ENCODE measurements at regions not wholly inside any gene's neighbourhood (a gene's known extent, or its start where the extent isn't known, plus 50 kb on each side); places are given as distances from the start of the nearest gene placed in this dataset.

DNA sequence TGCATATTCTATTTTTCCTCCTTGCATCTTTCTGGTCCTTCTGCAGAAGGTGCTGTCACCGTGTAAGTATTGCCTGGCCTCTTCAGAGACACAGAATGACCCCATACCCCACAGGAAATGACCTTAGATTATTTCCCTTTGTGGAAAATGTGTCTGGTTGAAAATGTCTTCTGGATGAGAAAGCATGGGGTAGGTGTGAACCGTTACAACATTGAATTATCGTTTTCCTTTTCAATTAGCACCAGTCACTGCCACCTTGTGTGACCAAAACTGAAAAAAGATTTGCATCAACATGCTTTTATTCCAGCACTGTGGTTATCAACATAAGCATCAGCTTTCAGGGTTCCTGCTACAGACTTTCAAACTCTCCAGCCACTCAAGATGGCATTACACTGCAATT lies 58.0 kb upstream of the CELF2 start:
- no peak overlapping the region for H2AFZ ChIP-seq (replicated peaks; ENCODE audit: low read length, poor library complexity)
- WGBS, 2 experiments (ENCODE audit: extremely low coverage in 2 of 2, insufficient read length in 1 of 2) = no CpG with 5 or more reads among the region's 3 CpGs

More for the DNA sequence above, 58.0 kb upstream of the CELF2 start:
- Histone ChIP-seq H3K9ac (ENCODE audit: low read depth, low read length) (no peak overlapping the region), H3K14ac (replicated peaks; ENCODE audit: low read depth, low read length) (no peak overlapping the region), H2BK120ac (ENCODE audit: low read depth, low read length) (no peak overlapping the region), H3K9me3 (ENCODE audit: control insufficient read depth, insufficient read depth, low read length) (no peaks in the 10 kb centered on the region), H4K20me1 (ENCODE audit: insufficient read depth, low read length) (no peaks in the 10 kb centered on the region), H3K18ac (ENCODE audit: low read depth, low read length) (no peak overlapping the region), H4K91ac (ENCODE audit: insufficient read depth, low read depth, low read length) (no peak overlapping the region), H3K4me3 (ENCODE audit: insufficient read depth, low read depth, low read length) (no peak overlapping the region), H3K27me3 (ENCODE audit: control insufficient read depth, insufficient read depth, low read length) (no peaks in the 10 kb centered on the region; the same call in 1 of the 2 replicates), H3K4me2 (ENCODE audit: low read depth, low read length) (no peak overlapping the region), H2BK5ac (ENCODE audit: low read depth, low read length, poor library complexity, severe bottlenecking) (no peak overlapping the region), H2BK20ac (ENCODE audit: low read depth, low read length) (no peak overlapping the region), H3K4ac (ENCODE audit: low read depth, low read length) (no peak overlapping the region), H2AK9ac (replicated peaks; ENCODE audit: low read depth, low read length, poor library complexity) (no peak overlapping the region), H3K36me3 (ENCODE audit: control insufficient read depth, insufficient read depth, low read length) (no peaks in the 10 kb centered on the region), H3K56ac (ENCODE audit: extremely low read depth, insufficient read depth, low read length) (no peak overlapping the region), H3K23ac (ENCODE audit: low read depth, low read length) (no peak overlapping the region), H3K4me1 (ENCODE audit: control insufficient read depth, insufficient read depth, low read length) (no peaks in the 10 kb centered on the region), H3K27ac (ENCODE audit: insufficient read depth, low read length) (no peak overlapping the region), H3K9me1 (ENCODE audit: insufficient read depth, low read length) (no peaks in the 10 kb centered on the region), H3K79me1 (ENCODE audit: low read depth in 1 of 2, low read length in 2 of 2) (no peaks in the 10 kb centered on the region), H2BK15ac (ENCODE audit: low read depth, low read length) (no peak overlapping the region), H4K8ac (ENCODE audit: low read depth in 2 of 2, low read length in 2 of 2) (no peak overlapping the region), H2AK5ac (ENCODE audit: low read depth, low read length) (no peak overlapping the region), H4K5ac (ENCODE audit: low read depth, low read length) (no peak overlapping the region)
- ATAC-seq (ENCODE audit: low read depth) (no peak), DNase-seq (no peak)
- CTCF ChIA-PET = no interaction called here
- intact Hi-C loops (cut with micrococcal nuclease) = no loop called here
- BruUV-seq (replicated peaks) = no TSS peak
- dilution Hi-C loops (cut with HindIII; ENCODE audit: low sequenced_read_pairs, unreplicated experiment) = no loop called here
- in situ Hi-C loops (cut with MboI; ENCODE audit: low sequenced_read_pairs) = no loop called here
- TF ChIP-seq RCOR1 (IDR thresholded peaks at IDR 0.05; ENCODE audit: insufficient replicate concordance, low read length) (no peak), MAZ (IDR thresholded peaks at IDR 0.05; ENCODE audit: borderline replicate concordance, low read depth, low read length) (no peak), MAFK (IDR thresholded peaks at IDR 0.05; ENCODE audit: low read depth, low read length) (no peak), CHD1 (IDR thresholded peaks at IDR 0.05; ENCODE audit: low read depth, low read length) (no peak), CEBPB (IDR thresholded peaks at IDR 0.05; ENCODE audit: low read depth, low read length) (no peak), NFE2L2 (IDR thresholded peaks at IDR 0.05; ENCODE audit: low read depth, low read length) (no peak), SMC3 (IDR thresholded peaks at IDR 0.05; ENCODE audit: low read depth, low read length) (no peak), MXI1 (IDR thresholded peaks at IDR 0.05; ENCODE audit: borderline replicate concordance, low read depth, low read length) (no peak), POLR2A (IDR thresholded peaks at IDR 0.05; ENCODE audit: low read depth, low read length) (no peak), RAD21 (IDR thresholded peaks at IDR 0.05; ENCODE audit: low read length) (no peak), RFX5 (IDR thresholded peaks at IDR 0.05; ENCODE audit: low read depth, low read length) (no peak)
- TF ChIP-seq, protein P1, sequence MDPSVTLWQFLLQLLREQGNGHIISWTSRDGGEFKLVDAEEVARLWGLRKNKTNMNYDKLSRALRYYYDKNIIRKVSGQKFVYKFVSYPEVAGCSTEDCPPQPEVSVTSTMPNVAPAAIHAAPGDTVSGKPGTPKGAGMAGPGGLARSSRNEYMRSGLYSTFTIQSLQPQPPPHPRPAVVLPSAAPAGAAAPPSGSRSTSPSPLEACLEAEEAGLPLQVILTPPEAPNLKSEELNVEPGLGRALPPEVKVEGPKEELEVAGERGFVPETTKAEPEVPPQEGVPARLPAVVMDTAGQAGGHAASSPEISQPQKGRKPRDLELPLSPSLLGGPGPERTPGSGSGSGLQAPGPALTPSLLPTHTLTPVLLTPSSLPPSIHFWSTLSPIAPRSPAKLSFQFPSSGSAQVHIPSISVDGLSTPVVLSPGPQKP (IDR thresholded peaks at IDR 0.05; ENCODE audit: borderline replicate concordance, low read depth, low read length) = no peak
- TF ChIP-seq, protein P2, sequence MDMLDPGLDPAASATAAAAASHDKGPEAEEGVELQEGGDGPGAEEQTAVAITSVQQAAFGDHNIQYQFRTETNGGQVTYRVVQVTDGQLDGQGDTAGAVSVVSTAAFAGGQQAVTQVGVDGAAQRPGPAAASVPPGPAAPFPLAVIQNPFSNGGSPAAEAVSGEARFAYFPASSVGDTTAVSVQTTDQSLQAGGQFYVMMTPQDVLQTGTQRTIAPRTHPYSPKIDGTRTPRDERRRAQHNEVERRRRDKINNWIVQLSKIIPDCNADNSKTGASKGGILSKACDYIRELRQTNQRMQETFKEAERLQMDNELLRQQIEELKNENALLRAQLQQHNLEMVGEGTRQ (IDR thresholded peaks at IDR 0.05; ENCODE audit: low read depth, low read length) = no peak
- TF ChIP-seq, protein P3, sequence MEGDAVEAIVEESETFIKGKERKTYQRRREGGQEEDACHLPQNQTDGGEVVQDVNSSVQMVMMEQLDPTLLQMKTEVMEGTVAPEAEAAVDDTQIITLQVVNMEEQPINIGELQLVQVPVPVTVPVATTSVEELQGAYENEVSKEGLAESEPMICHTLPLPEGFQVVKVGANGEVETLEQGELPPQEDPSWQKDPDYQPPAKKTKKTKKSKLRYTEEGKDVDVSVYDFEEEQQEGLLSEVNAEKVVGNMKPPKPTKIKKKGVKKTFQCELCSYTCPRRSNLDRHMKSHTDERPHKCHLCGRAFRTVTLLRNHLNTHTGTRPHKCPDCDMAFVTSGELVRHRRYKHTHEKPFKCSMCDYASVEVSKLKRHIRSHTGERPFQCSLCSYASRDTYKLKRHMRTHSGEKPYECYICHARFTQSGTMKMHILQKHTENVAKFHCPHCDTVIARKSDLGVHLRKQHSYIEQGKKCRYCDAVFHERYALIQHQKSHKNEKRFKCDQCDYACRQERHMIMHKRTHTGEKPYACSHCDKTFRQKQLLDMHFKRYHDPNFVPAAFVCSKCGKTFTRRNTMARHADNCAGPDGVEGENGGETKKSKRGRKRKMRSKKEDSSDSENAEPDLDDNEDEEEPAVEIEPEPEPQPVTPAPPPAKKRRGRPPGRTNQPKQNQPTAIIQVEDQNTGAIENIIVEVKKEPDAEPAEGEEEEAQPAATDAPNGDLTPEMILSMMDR (conservative IDR thresholded peaks at IDR 0.05; ENCODE audit: low read depth, low read length) = no peak
- POLR2A ChIA-PET (ENCODE audit: unreplicated experiment) = no interaction called here

Data from IMR-90 (cell line).